ENCODE measurements at regions not wholly inside any gene's neighbourhood (a gene's known extent, or its start where the extent isn't known, plus 50 kb on each side); places are given as distances from the start of the nearest gene placed in this dataset.

GRCh38 chr13:40028446-40028845, 373.0 kb downstream of the COG6 start:
- no peak for FAIRE-seq
- DNase-seq (ENCODE audit: insufficient read length, low spot score) = no peak
- TF ChIP-seq CTCF (IDR thresholded peaks at IDR 0.05; ENCODE audit: insufficient read depth, missing control alignments) = no peak

GRCh38 chr13:40031031-40031430, 375.6 kb downstream of the COG6 start:
- DNase-seq (ENCODE audit: insufficient read length, low spot score) (no peak), FAIRE-seq (no peak)
- TF ChIP-seq CTCF (IDR thresholded peaks at IDR 0.05; ENCODE audit: insufficient read depth, missing control alignments) = no peak

GRCh38 chr13:40039061-40039460, 383.6 kb downstream of the COG6 start:
- DNase-seq (ENCODE audit: insufficient read length, low spot score) (no peak), FAIRE-seq (no peak)
- no peak for TF ChIP-seq CTCF (IDR thresholded peaks at IDR 0.05; ENCODE audit: insufficient read depth, missing control alignments)

GRCh38 chr13:40042991-40043390, 387.5 kb downstream of the COG6 start:
- DNase-seq (ENCODE audit: insufficient read length, low spot score) (no peak), FAIRE-seq (no peak)
- TF ChIP-seq CTCF (IDR thresholded peaks at IDR 0.05; ENCODE audit: insufficient read depth, missing control alignments) = no peak

- TF ChIP-seq CTCF (IDR thresholded peaks at IDR 0.05; ENCODE audit: insufficient read depth, missing control alignments) = no peak
- FAIRE-seq = no peak
- DNase-seq (ENCODE audit: insufficient read length, low spot score) = no peak
These were observed 388.3 kb downstream of the COG6 start for GRCh38 chr13:40043764-40044163.

GRCh38 chr13:40047322-40047771, 391.9 kb downstream of the COG6 start:
- no peak for TF ChIP-seq CTCF (IDR thresholded peaks at IDR 0.05; ENCODE audit: insufficient read depth, missing control alignments)
- FAIRE-seq (no peak), DNase-seq (ENCODE audit: insufficient read length, low spot score) (no peak)

- no peak for TF ChIP-seq CTCF (IDR thresholded peaks at IDR 0.05; ENCODE audit: insufficient read depth, missing control alignments)
- DNase-seq (ENCODE audit: insufficient read length, low spot score) = no peak
- no peak for FAIRE-seq
These were observed 393.1 kb downstream of the COG6 start for GRCh38 chr13:40048551-40048950.

All from D721Med (cell line).